GM21717 (cell line): ENCODE measurements at regions not wholly inside any gene's neighbourhood (a gene's known extent, or its start where the extent isn't known, plus 50 kb on each side); places are given as distances from the start of the nearest gene placed in this dataset.

Source experiments
- ATAC-seq: cut with Tn5 transposase; IDR thresholded peaks from one replicate; pipeline ENCODE4 v1.9.1; 2021; ENCODE audit warnings: mild to moderate bottlenecking, moderate library complexity; ENCODE audit not compliant: unreplicated experiment

- ATAC-seq: no peak
Observed at GRCh38 chrX:26411045-26411444, 195.1 kb downstream of the MAGEB5 start.

GRCh38 chrX:26409636-26410035 is 193.7 kb downstream of the MAGEB5 start:
- no peak for ATAC-seq

- no peak for ATAC-seq
Observed at GRCh38 chrX:26387906-26388305, 171.9 kb downstream of the MAGEB5 start.

- ATAC-seq: no peak
Observed at GRCh38 chrX:26376037-26376708, 160.2 kb downstream of the MAGEB5 start.

- ATAC-seq: no peak
Observed at GRCh38 chrX:26375346-26375745, 159.4 kb downstream of the MAGEB5 start.

- no peak for ATAC-seq
Observed at GRCh38 chrX:26373829-26374228, 157.9 kb downstream of the MAGEB5 start.

- ATAC-seq: no peak
Observed at GRCh38 chrX:26352891-26353430, 137.0 kb downstream of the MAGEB5 start.

- no peak for ATAC-seq
Observed at GRCh38 chrX:26347171-26347570, 131.2 kb downstream of the MAGEB5 start.

- no peak for ATAC-seq
Observed at GRCh38 chrX:26334232-26334631, 118.3 kb downstream of the MAGEB5 start.

- no peak for ATAC-seq
Observed at GRCh38 chrX:26328608-26329319, 112.8 kb downstream of the MAGEB5 start.

GRCh38 chrX:26309262-26309661 is 93.3 kb downstream of the MAGEB5 start:
- ATAC-seq: no peak

- ATAC-seq: no peak
Observed at GRCh38 chrX:26295425-26295824, 79.5 kb downstream of the MAGEB5 start.

GRCh38 chrX:26286836-26287235 is 70.9 kb downstream of the MAGEB5 start:
- no peak for ATAC-seq
